Cardiac fibroblast (primary cell): ENCODE measurements at regions not wholly inside any gene's neighbourhood (a gene's known extent, or its start where the extent isn't known, plus 50 kb on each side); places are given as distances from the start of the nearest gene placed in this dataset.

Experiments used
- DNase-seq, 2 donors: peaks; one replicate each; pipeline versions ENCODE4 v3.0.0 to v3.0.0-alpha.2; 2010; ENCODE audit warnings: low read depth in 2 of 2
- H3K4me3 ChIP-seq, 2 donors: replicated peaks in 1 of 2; 1 replicate in 1 of 2; 2 replicates in 1 of 2; pipeline ENCODE4 v1.5.1; 2011; ENCODE audit warnings: low read depth in 2 of 2, low read length in 2 of 2, mild to moderate bottlenecking in 2 of 2, moderate library complexity in 1 of 2
- CTCF ChIP-seq: IDR thresholded peaks from one replicate; pipeline ENCODE4 v1.5.1; 2011; ENCODE audit warnings: low read depth, mild to moderate bottlenecking, low read length, inconsistent platforms

- no peak for TF ChIP-seq CTCF
- no peak for DNase-seq
- H3K4me3 ChIP-seq = no peak overlapping the region
Measured at GRCh38 chr9:22535780-22536179, 89.2 kb downstream of the DMRTA1 start.

GRCh38 chr9:22537721-22538120 is 91.1 kb downstream of the DMRTA1 start:
- DNase-seq = no peak
- H3K4me3 ChIP-seq = no peak overlapping the region
- TF ChIP-seq CTCF = no peak

- no peak overlapping the region for H3K4me3 ChIP-seq
- DNase-seq = no peak
- TF ChIP-seq CTCF = no peak
Measured at GRCh38 chr9:22548625-22549024, 102.0 kb downstream of the DMRTA1 start.

GRCh38 chr9:22574740-22575139 is 128.1 kb downstream of the DMRTA1 start:
- no peak overlapping the region for H3K4me3 ChIP-seq
- TF ChIP-seq CTCF = no peak
- DNase-seq = no peak

GRCh38 chr9:22580788-22581187 is 134.2 kb downstream of the DMRTA1 start:
- no peak for TF ChIP-seq CTCF
- H3K4me3 ChIP-seq = no peak overlapping the region
- no peak for DNase-seq

- TF ChIP-seq CTCF = no peak
- DNase-seq = no peak
- H3K4me3 ChIP-seq = no peak overlapping the region
Measured at GRCh38 chr9:22582221-22582620, 135.6 kb downstream of the DMRTA1 start.

- no peak for DNase-seq
- TF ChIP-seq CTCF = no peak
- no peak overlapping the region for H3K4me3 ChIP-seq
Measured at GRCh38 chr9:22588918-22589317, 142.3 kb downstream of the DMRTA1 start.
